ENCODE measurements at regions not wholly inside any gene's neighbourhood (a gene's known extent, or its start where the extent isn't known, plus 50 kb on each side); places are given as distances from the start of the nearest gene placed in this dataset.

GRCh38 chr14:89014569-89014850 is 190.1 kb downstream of the TTC8 start:
- WGBS (ENCODE audit: insufficient coverage, low lambda C conversion rate), result no CpG with 5 or more reads among the region's 2 CpGs

GRCh38 chr14:89015016-89015415 is 190.6 kb downstream of the TTC8 start:
- peaks cover 19% of the 10 kb centered on the region for H3K4me1 ChIP-seq (ENCODE audit: control insufficient read depth, insufficient read depth, low read length)
- no peak overlapping the region for H3K27ac ChIP-seq (ENCODE audit: low read length)
- no peaks in the 10 kb centered on the region for H3K9me3 ChIP-seq (ENCODE audit: control insufficient read depth, low read depth, low read length)
- no peaks in the 10 kb centered on the region for H3K27me3 ChIP-seq (ENCODE audit: control insufficient read depth, insufficient read depth, low read length)
- 88% methylated on average over 1 of the region's 1 CpG for WGBS (ENCODE audit: insufficient coverage, low lambda C conversion rate)
- DNase-seq, result no peak
- H3K36me3 ChIP-seq (ENCODE audit: control insufficient read depth, insufficient read depth, low read length), result no peaks in the 10 kb centered on the region
- no peak overlapping the region for H3K4me3 ChIP-seq (ENCODE audit: low read length)

More at GRCh38 chr14:89014569-89014850, 190.1 kb downstream of the TTC8 start:
- Histone ChIP-seq H3K4me1 (ENCODE audit: control insufficient read depth, insufficient read depth, low read length) (peaks cover 19% of the 10 kb centered on the region), H3K36me3 (ENCODE audit: control insufficient read depth, insufficient read depth, low read length) (no peaks in the 10 kb centered on the region), H3K27ac (ENCODE audit: low read length) (no peak overlapping the region), H3K4me3 (ENCODE audit: low read length) (no peak overlapping the region), H3K27me3 (ENCODE audit: control insufficient read depth, insufficient read depth, low read length) (no peaks in the 10 kb centered on the region), H3K9me3 (ENCODE audit: control insufficient read depth, low read depth, low read length) (no peaks in the 10 kb centered on the region)
- no peak for DNase-seq

- Histone ChIP-seq H3K9me3 (ENCODE audit: control insufficient read depth, low read depth, low read length) (no peaks in the 10 kb centered on the region), H3K27me3 (ENCODE audit: control insufficient read depth, insufficient read depth, low read length) (no peaks in the 10 kb centered on the region), H3K36me3 (ENCODE audit: control insufficient read depth, insufficient read depth, low read length) (no peaks in the 10 kb centered on the region), H3K4me3 (ENCODE audit: low read length) (no peak overlapping the region), H3K27ac (ENCODE audit: low read length) (no peak overlapping the region), H3K4me1 (ENCODE audit: control insufficient read depth, insufficient read depth, low read length) (peaks cover 6% of the 10 kb centered on the region)
- no CpG with 5 or more reads among the region's 4 CpGs for WGBS (ENCODE audit: insufficient coverage, low lambda C conversion rate)
- no peak for DNase-seq
Observed at GRCh38 chr14:89017417-89017816, 193.0 kb downstream of the TTC8 start.

GRCh38 chr14:89022274-89022673 is 197.8 kb downstream of the TTC8 start:
- no peak overlapping the region for H3K27ac ChIP-seq (ENCODE audit: low read length)
- no CpG with 5 or more reads among the region's 4 CpGs for WGBS (ENCODE audit: insufficient coverage, low lambda C conversion rate)
- H3K27me3 ChIP-seq (ENCODE audit: control insufficient read depth, insufficient read depth, low read length), result peaks cover 10% of the 10 kb centered on the region
- no peaks in the 10 kb centered on the region for H3K36me3 ChIP-seq (ENCODE audit: control insufficient read depth, insufficient read depth, low read length)
- no peak for DNase-seq
- peaks cover 5% of the 10 kb centered on the region for H3K4me1 ChIP-seq (ENCODE audit: control insufficient read depth, insufficient read depth, low read length)
- H3K4me3 ChIP-seq (ENCODE audit: low read length), result no peak overlapping the region
- no peaks in the 10 kb centered on the region for H3K9me3 ChIP-seq (ENCODE audit: control insufficient read depth, low read depth, low read length)

GRCh38 chr14:89024691-89025090 is 200.2 kb downstream of the TTC8 start:
- Histone ChIP-seq H3K27ac (ENCODE audit: low read length) (no peak overlapping the region), H3K4me1 (ENCODE audit: control insufficient read depth, insufficient read depth, low read length) (peaks cover 5% of the 10 kb centered on the region), H3K9me3 (ENCODE audit: control insufficient read depth, low read depth, low read length) (no peaks in the 10 kb centered on the region), H3K36me3 (ENCODE audit: control insufficient read depth, insufficient read depth, low read length) (no peaks in the 10 kb centered on the region), H3K27me3 (ENCODE audit: control insufficient read depth, insufficient read depth, low read length) (peaks cover 22% of the 10 kb centered on the region), H3K4me3 (ENCODE audit: low read length) (no peak overlapping the region)
- no CpG with 5 or more reads among the region's 4 CpGs for WGBS (ENCODE audit: insufficient coverage, low lambda C conversion rate)
- DNase-seq, result no peak

GRCh38 chr14:89025561-89026236 is 201.2 kb downstream of the TTC8 start:
- no peak overlapping the region for H3K4me3 ChIP-seq (ENCODE audit: low read length)
- H3K27me3 ChIP-seq (ENCODE audit: control insufficient read depth, insufficient read depth, low read length), result peaks cover 22% of the 10 kb centered on the region
- H3K36me3 ChIP-seq (ENCODE audit: control insufficient read depth, insufficient read depth, low read length), result no peaks in the 10 kb centered on the region
- WGBS (ENCODE audit: insufficient coverage, low lambda C conversion rate), result 67% methylated on average over 1 of the region's 15 CpGs
- no peak for DNase-seq
- H3K27ac ChIP-seq (ENCODE audit: low read length), result no peak overlapping the region
- no peaks in the 10 kb centered on the region for H3K9me3 ChIP-seq (ENCODE audit: control insufficient read depth, low read depth, low read length)
- peaks cover 5% of the 10 kb centered on the region for H3K4me1 ChIP-seq (ENCODE audit: control insufficient read depth, insufficient read depth, low read length)

GRCh38 chr14:89027097-89027740 is 202.8 kb downstream of the TTC8 start:
- H3K36me3 ChIP-seq (ENCODE audit: control insufficient read depth, insufficient read depth, low read length), result no peaks in the 10 kb centered on the region
- DNase-seq, result peak; percentile 56 to 68
- H3K4me3 ChIP-seq (ENCODE audit: low read length), result peak overlapping the region; percentile 42
- peaks cover 22% of the 10 kb centered on the region for H3K27me3 ChIP-seq (ENCODE audit: control insufficient read depth, insufficient read depth, low read length)
- peaks cover 5% of the 10 kb centered on the region for H3K4me1 ChIP-seq (ENCODE audit: control insufficient read depth, insufficient read depth, low read length)
- H3K27ac ChIP-seq (ENCODE audit: low read length), result no peak overlapping the region
- H3K9me3 ChIP-seq (ENCODE audit: control insufficient read depth, low read depth, low read length), result no peaks in the 10 kb centered on the region
- 3% methylated on average over 6 of the region's 68 CpGs for WGBS (ENCODE audit: insufficient coverage, low lambda C conversion rate)

GRCh38 chr14:89028462-89029134 is 204.1 kb downstream of the TTC8 start:
- WGBS (ENCODE audit: insufficient coverage, low lambda C conversion rate), result no CpG with 5 or more reads among the region's 3 CpGs

GRCh38 chr14:89029961-89030694 is 205.7 kb downstream of the TTC8 start:
- Histone ChIP-seq H3K4me3 (ENCODE audit: low read length) (no peak overlapping the region), H3K27me3 (ENCODE audit: control insufficient read depth, insufficient read depth, low read length) (peaks cover 22% of the 10 kb centered on the region), H3K4me1 (ENCODE audit: control insufficient read depth, insufficient read depth, low read length) (peaks cover 5% of the 10 kb centered on the region), H3K36me3 (ENCODE audit: control insufficient read depth, insufficient read depth, low read length) (no peaks in the 10 kb centered on the region), H3K27ac (ENCODE audit: low read length) (no peak overlapping the region), H3K9me3 (ENCODE audit: control insufficient read depth, low read depth, low read length) (no peaks in the 10 kb centered on the region)
- DNase-seq, result no peak
- 60% methylated on average over 1 of the region's 9 CpGs for WGBS (ENCODE audit: insufficient coverage, low lambda C conversion rate)

More at GRCh38 chr14:89028462-89029134, 204.1 kb downstream of the TTC8 start:
- H3K4me3 ChIP-seq (ENCODE audit: low read length), result no peak overlapping the region
- H3K27ac ChIP-seq (ENCODE audit: low read length), result no peak overlapping the region
- no peak for DNase-seq
- H3K36me3 ChIP-seq (ENCODE audit: control insufficient read depth, insufficient read depth, low read length), result no peaks in the 10 kb centered on the region
- no peaks in the 10 kb centered on the region for H3K9me3 ChIP-seq (ENCODE audit: control insufficient read depth, low read depth, low read length)
- peaks cover 5% of the 10 kb centered on the region for H3K4me1 ChIP-seq (ENCODE audit: control insufficient read depth, insufficient read depth, low read length)
- peaks cover 22% of the 10 kb centered on the region for H3K27me3 ChIP-seq (ENCODE audit: control insufficient read depth, insufficient read depth, low read length)

GRCh38 chr14:89030921-89031320 is 206.5 kb downstream of the TTC8 start:
- peaks cover 22% of the 10 kb centered on the region for H3K27me3 ChIP-seq (ENCODE audit: control insufficient read depth, insufficient read depth, low read length)
- no peaks in the 10 kb centered on the region for H3K9me3 ChIP-seq (ENCODE audit: control insufficient read depth, low read depth, low read length)
- no peaks in the 10 kb centered on the region for H3K36me3 ChIP-seq (ENCODE audit: control insufficient read depth, insufficient read depth, low read length)
- H3K4me3 ChIP-seq (ENCODE audit: low read length), result no peak overlapping the region
- no CpG with 5 or more reads among the region's 3 CpGs for WGBS (ENCODE audit: insufficient coverage, low lambda C conversion rate)
- no peak for DNase-seq
- H3K4me1 ChIP-seq (ENCODE audit: control insufficient read depth, insufficient read depth, low read length), result peaks cover 5% of the 10 kb centered on the region
- H3K27ac ChIP-seq (ENCODE audit: low read length), result no peak overlapping the region
